CD4-positive, alpha-beta memory T cell (primary cell): ENCODE measurements at regions not wholly inside any gene's neighbourhood (a gene's known extent, or its start where the extent isn't known, plus 50 kb on each side); places are given as distances from the start of the nearest gene placed in this dataset.

ENCODE experiments used
- CTCF ChIA-PET: fragments of 350-600 bp; sonication (Branson Sonifier 250); formaldehyde crosslinking; loops from one replicate; lab custom pipeline; 2021; ENCODE audit warnings: inconsistent platforms; ENCODE audit not compliant: partially characterized antibody; lab: Charles Lee
- POLR2A ChIA-PET: fragments of 350-600 bp; sonication (Branson Sonifier 250); formaldehyde crosslinking; loops from one replicate; lab custom pipeline; 2021; ENCODE audit not compliant: partially characterized antibody; lab: Charles Lee
- DNase-seq, 5 donors: peaks; one replicate each; pipeline versions ENCODE4 v3.0.0 to v3.0.0-alpha.2; 2020 to 2022; ENCODE audit warnings: mixed read lengths in 1 of 5
- H3K27ac ChIP-seq: one replicate; pipeline ENCODE4 v1.7.0; 2013; ENCODE audit warnings: low read depth, low read length
- H3K27me3 ChIP-seq: 2 replicates; pipeline ENCODE4 v1.7.0; 2013; ENCODE audit warnings: mild to moderate bottlenecking, low read length, moderate library complexity; ENCODE audit not compliant: insufficient read depth
- H3K36me3 ChIP-seq: 2 replicates; pipeline ENCODE4 v1.7.0; 2013; ENCODE audit warnings: mild to moderate bottlenecking, low read length, moderate library complexity; ENCODE audit not compliant: insufficient read depth
- H3K4me1 ChIP-seq: 2 replicates; pipeline ENCODE4 v1.7.0; 2013; ENCODE audit warnings: mild to moderate bottlenecking, low read length, moderate library complexity; ENCODE audit not compliant: insufficient read depth
- H3K4me3 ChIP-seq, 2 donors: one replicate each; pipeline ENCODE4 v1.7.0; 2013; ENCODE audit warnings: low read length in 2 of 2, mild to moderate bottlenecking in 1 of 2
- H3K9me3 ChIP-seq, 2 donors: one replicate each; pipeline ENCODE4 v1.7.0; 2013; ENCODE audit warnings: low read length in 2 of 2, control low read depth in 1 of 2; ENCODE audit not compliant: control insufficient read depth in 1 of 2
- H3K27ac Mint-ChIP-seq, 7 donors: one replicate each; pipeline ENCODE4 v1.8.0; 2020 to 2021; ENCODE audit warnings: mixed read lengths in 7 of 7, mild to moderate bottlenecking in 6 of 7, inconsistent platforms in 3 of 7, moderate library complexity in 3 of 7
- H3K27me3 Mint-ChIP-seq, 2 donors: one replicate each; pipeline ENCODE4 v1.8.0; 2020 to 2021; ENCODE audit warnings: mixed read lengths in 2 of 2
- H3K36me3 Mint-ChIP-seq, 2 donors: one replicate each; pipeline ENCODE4 v1.8.0; 2020 to 2021; ENCODE audit warnings: mixed read lengths in 2 of 2, inconsistent platforms in 1 of 2, mild to moderate bottlenecking in 1 of 2
- H3K4me1 Mint-ChIP-seq, 4 donors: one replicate each; pipeline ENCODE4 v1.8.0; 2020 to 2021; ENCODE audit warnings: mixed read lengths in 4 of 4, mild to moderate bottlenecking in 1 of 4
- H3K4me3 Mint-ChIP-seq, 8 donors: one replicate each; pipeline ENCODE4 v1.8.0; 2020 to 2021; ENCODE audit warnings: mixed read lengths in 8 of 8, mild to moderate bottlenecking in 7 of 8, moderate library complexity in 6 of 8, inconsistent platforms in 3 of 8
- H3K9me3 Mint-ChIP-seq, 8 donors: one replicate each; pipeline ENCODE4 v1.8.0; 2020 to 2021; ENCODE audit warnings: mixed read lengths in 8 of 8, mild to moderate bottlenecking in 5 of 8, inconsistent platforms in 3 of 8, moderate library complexity in 1 of 8
- intact Hi-C: fragments of 100-400 bp; cut with micrococcal nuclease; formaldehyde crosslinking; loops from one replicate; pipeline ENCODE4 v1.15.1; 2023

- no peak for DNase-seq
- ChIA-PET POLR2A (no interaction called here), CTCF (no interaction called here)
- Mint-ChIP-seq H3K27me3 (no peaks in the 10 kb centered on the region), H3K4me3 (no peak overlapping the region), H3K36me3 (no peaks in the 10 kb centered on the region), H3K9me3 (peaks cover 0 to 11% (median 0%) of the 10 kb centered on the region in 8 donors), H3K27ac (no peak overlapping the region), H3K4me1 (no peaks in the 10 kb centered on the region)
- Histone ChIP-seq H3K27me3 (no peaks in the 10 kb centered on the region), H3K4me3 (no peak overlapping the region), H3K27ac (no peak overlapping the region), H3K9me3 (no peaks in the 10 kb centered on the region), H3K36me3 (no peaks in the 10 kb centered on the region), H3K4me1 (no peaks in the 10 kb centered on the region)
- intact Hi-C loops, result no loop called here
Observed at GRCh38 chr4:14267373-14268060, 640.0 kb upstream of the BOD1L1 start.

GRCh38 chr4:14269824-14270223, 642.3 kb upstream of the BOD1L1 start:
- Histone ChIP-seq H3K36me3 (no peaks in the 10 kb centered on the region), H3K27me3 (no peaks in the 10 kb centered on the region), H3K27ac (no peak overlapping the region), H3K9me3 (no peaks in the 10 kb centered on the region), H3K4me3 (no peak overlapping the region), H3K4me1 (no peaks in the 10 kb centered on the region)
- no peaks in the 10 kb centered on the region for H3K36me3 Mint-ChIP-seq
- H3K9me3 Mint-ChIP-seq, result peaks cover 0 to 5% (median 0%) of the 10 kb centered on the region in 8 donors
- intact Hi-C loops, result no loop called here
- DNase-seq, result no peak
- H3K4me3 Mint-ChIP-seq, result no peak overlapping the region
- ChIA-PET POLR2A (no interaction called here), CTCF (no interaction called here)
- no peak overlapping the region for H3K27ac Mint-ChIP-seq
- H3K27me3 Mint-ChIP-seq, result no peaks in the 10 kb centered on the region
- H3K4me1 Mint-ChIP-seq, result no peaks in the 10 kb centered on the region

DNA sequence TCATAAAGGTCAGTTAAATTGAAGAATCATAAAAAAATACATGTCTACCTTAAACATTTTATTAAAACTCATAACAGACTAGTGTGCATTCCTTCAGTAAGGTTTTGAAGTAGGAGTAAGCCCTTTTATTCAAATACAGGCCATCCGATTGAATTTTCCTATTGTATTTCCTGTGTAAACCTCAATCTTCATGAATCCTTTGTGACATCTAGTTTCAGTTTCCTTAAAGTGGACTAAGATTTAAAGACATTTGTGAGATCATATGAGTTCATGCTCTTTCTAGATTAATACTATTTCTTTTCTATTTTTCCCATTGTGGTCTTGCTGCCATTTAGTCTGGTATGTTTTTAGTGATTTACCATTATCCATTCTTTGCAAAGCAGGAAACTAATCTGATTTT, 644.7 kb upstream of the BOD1L1 start:
- ChIA-PET CTCF (no interaction called here), POLR2A (no interaction called here)
- no peak for DNase-seq
- Mint-ChIP-seq H3K27ac (no peak overlapping the region), H3K4me3 (no peak overlapping the region), H3K9me3 (peaks cover 0 to 5% (median under 1%) of the 10 kb centered on the region in 8 donors), H3K27me3 (no peaks in the 10 kb centered on the region), H3K4me1 (no peaks in the 10 kb centered on the region), H3K36me3 (no peaks in the 10 kb centered on the region)
- Histone ChIP-seq H3K9me3 (no peaks in the 10 kb centered on the region), H3K27me3 (no peaks in the 10 kb centered on the region), H3K4me3 (no peak overlapping the region), H3K36me3 (no peaks in the 10 kb centered on the region), H3K4me1 (no peaks in the 10 kb centered on the region), H3K27ac (no peak overlapping the region)
- intact Hi-C loops, result no loop called here

DNA sequence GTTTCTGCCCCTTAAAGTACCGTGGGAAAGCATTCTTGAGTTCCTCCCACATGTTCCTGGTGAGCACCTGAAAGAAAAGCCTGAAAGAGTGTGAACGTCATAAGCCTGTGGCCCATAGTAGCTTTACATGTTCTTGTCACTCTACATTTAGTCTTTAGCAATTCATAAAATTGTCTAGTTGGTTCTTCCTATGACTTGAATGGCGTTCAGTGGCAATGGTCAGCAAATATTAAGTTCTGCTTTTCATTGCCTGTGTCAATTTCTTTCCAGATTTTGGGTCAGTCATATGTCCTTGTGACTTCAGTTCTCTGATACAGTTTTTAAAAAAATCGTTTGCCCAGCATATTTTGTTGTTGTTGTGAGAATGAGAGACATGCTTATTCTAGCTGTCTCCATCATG, 650.0 kb upstream of the BOD1L1 start:
- intact Hi-C loops, result no loop called here
- POLR2A ChIA-PET, result no interaction called here

DNA sequence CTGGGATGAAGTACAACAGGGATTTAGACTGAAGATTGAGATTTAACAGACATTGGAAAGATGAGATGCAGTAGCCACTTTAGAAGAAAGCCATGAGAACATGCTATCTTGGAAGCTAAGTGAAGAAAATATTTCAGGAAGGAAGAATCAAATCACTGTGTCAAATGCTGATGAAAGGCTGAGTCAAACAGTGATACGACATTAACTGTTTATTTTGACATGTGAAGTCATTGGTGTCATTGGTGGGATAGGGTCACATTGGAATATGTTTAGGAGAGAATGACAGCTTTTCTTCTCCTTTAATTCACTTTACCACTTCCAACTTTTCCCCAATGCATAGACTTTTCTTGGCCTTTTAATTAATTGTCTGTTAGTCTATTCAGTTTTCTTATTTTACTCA, 653.0 kb upstream of the BOD1L1 start:
- intact Hi-C loops, result no loop called here
- ChIA-PET POLR2A (no interaction called here), CTCF (no interaction called here)
- Mint-ChIP-seq H3K27me3 (no peaks in the 10 kb centered on the region), H3K36me3 (no peaks in the 10 kb centered on the region), H3K4me3 (no peak overlapping the region), H3K27ac (no peak overlapping the region), H3K4me1 (no peaks in the 10 kb centered on the region), H3K9me3 (peaks cover 0 to 4% (median 0%) of the 10 kb centered on the region in 8 donors)
- Histone ChIP-seq H3K27ac (no peak overlapping the region), H3K9me3 (no peaks in the 10 kb centered on the region), H3K27me3 (no peaks in the 10 kb centered on the region), H3K36me3 (no peaks in the 10 kb centered on the region), H3K4me1 (no peaks in the 10 kb centered on the region), H3K4me3 (no peak overlapping the region)
- DNase-seq, result no peak

More for the DNA sequence above, 650.0 kb upstream of the BOD1L1 start:
- no peak for DNase-seq
- CTCF ChIA-PET, result no interaction called here
- no peak overlapping the region for H3K27ac Mint-ChIP-seq
- no peaks in the 10 kb centered on the region for H3K4me1 Mint-ChIP-seq
- no peaks in the 10 kb centered on the region for H3K36me3 Mint-ChIP-seq
- H3K36me3 ChIP-seq, result no peaks in the 10 kb centered on the region
- H3K4me3 ChIP-seq, result no peak overlapping the region
- H3K27me3 Mint-ChIP-seq, result no peaks in the 10 kb centered on the region
- H3K27me3 ChIP-seq, result no peaks in the 10 kb centered on the region
- H3K4me1 ChIP-seq, result no peaks in the 10 kb centered on the region
- no peaks in the 10 kb centered on the region for H3K9me3 ChIP-seq
- peaks cover 0 to 5% (median 0%) of the 10 kb centered on the region in 8 donors for H3K9me3 Mint-ChIP-seq
- no peak overlapping the region for H3K4me3 Mint-ChIP-seq
- no peak overlapping the region for H3K27ac ChIP-seq

DNA sequence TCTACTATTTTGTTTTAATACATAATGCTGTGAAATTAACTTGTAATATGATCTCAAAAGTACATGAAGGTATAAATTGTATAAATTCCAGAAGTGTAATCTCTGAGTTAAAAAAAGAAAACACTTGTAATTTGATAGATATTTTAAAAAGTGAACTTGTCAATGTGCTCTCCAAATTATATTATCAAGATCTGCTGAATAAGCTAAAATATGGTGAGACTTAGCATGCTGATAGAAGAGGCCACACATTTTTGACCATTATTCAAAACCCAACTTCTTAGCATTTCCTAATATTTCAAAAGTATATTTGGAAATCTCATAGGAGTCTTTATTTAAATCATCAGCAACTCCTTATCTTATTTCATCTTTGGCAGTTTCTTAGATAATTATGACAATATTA, 657.1 kb upstream of the BOD1L1 start:
- H3K27ac Mint-ChIP-seq, result no peak overlapping the region

DNA sequence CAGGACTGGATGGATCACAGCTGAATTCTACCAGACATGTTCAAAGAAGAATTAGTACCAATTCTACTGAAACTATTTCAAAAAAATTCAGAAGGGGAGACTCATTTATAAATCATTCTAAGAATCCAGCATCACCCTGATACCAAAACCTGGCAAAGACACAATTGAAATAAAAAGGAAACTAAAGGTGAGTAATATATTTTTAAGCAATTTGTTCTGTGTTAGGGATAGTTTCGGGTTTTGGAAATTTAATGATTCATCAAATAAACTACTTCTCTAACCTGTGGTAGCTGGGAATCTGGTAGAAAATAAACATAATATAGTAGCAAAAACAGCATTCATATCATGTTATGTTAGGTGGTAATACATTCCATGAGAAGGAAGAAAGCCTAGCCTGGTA, 662.2 kb upstream of the BOD1L1 start:
- ChIA-PET POLR2A (no interaction called here), CTCF (no interaction called here)
- no peaks in the 10 kb centered on the region for H3K4me1 Mint-ChIP-seq

More for the DNA sequence above, 657.1 kb upstream of the BOD1L1 start:
- no peaks in the 10 kb centered on the region for H3K36me3 Mint-ChIP-seq
- ChIA-PET CTCF (no interaction called here), POLR2A (no interaction called here)
- H3K4me1 ChIP-seq, result no peaks in the 10 kb centered on the region
- intact Hi-C loops, result no loop called here
- H3K27me3 Mint-ChIP-seq, result no peaks in the 10 kb centered on the region
- no peaks in the 10 kb centered on the region for H3K9me3 ChIP-seq
- H3K27ac ChIP-seq, result no peak overlapping the region
- peaks cover 0 to 13% (median 3%) of the 10 kb centered on the region in 8 donors for H3K9me3 Mint-ChIP-seq
- H3K4me1 Mint-ChIP-seq, result no peaks in the 10 kb centered on the region
- no peaks in the 10 kb centered on the region for H3K27me3 ChIP-seq
- no peak overlapping the region for H3K4me3 ChIP-seq
- H3K36me3 ChIP-seq, result no peaks in the 10 kb centered on the region
- DNase-seq, result no peak
- no peak overlapping the region for H3K4me3 Mint-ChIP-seq

More for the DNA sequence above, 662.2 kb upstream of the BOD1L1 start:
- no peak overlapping the region for H3K27ac ChIP-seq
- no peaks in the 10 kb centered on the region for H3K27me3 ChIP-seq
- Mint-ChIP-seq H3K36me3 (no peaks in the 10 kb centered on the region), H3K9me3 (peaks cover 0 to 17% (median 3%) of the 10 kb centered on the region in 8 donors), H3K27me3 (peaks cover 0 to 1% of the 10 kb centered on the region in 2 donors), H3K27ac (no peak overlapping the region), H3K4me3 (no peak overlapping the region)
- no peaks in the 10 kb centered on the region for H3K4me1 ChIP-seq
- intact Hi-C loops, result no loop called here
- H3K9me3 ChIP-seq, result no peaks in the 10 kb centered on the region
- no peak for DNase-seq
- no peaks in the 10 kb centered on the region for H3K36me3 ChIP-seq
- no peak overlapping the region for H3K4me3 ChIP-seq
